GM10266 (cell line): ENCODE measurements at regions not wholly inside any gene's neighbourhood (a gene's known extent, or its start where the extent isn't known, plus 50 kb on each side); places are given as distances from the start of the nearest gene placed in this dataset.
"Not testable (repeated sequence)": the region's sequence is repeated elsewhere in the genome, so short reads cannot be mapped to it uniquely, and the experiment has no call there.

Source experiments
- DNase-seq: peaks from one replicate; pipeline ENCODE4 v3.0.0; 2012; ENCODE audit errors: extremely low spot score
- CTCF ChIP-seq: IDR thresholded peaks from 2 replicates; pipeline ENCODE4 v1.5.1; 2012; ENCODE audit warnings: mild to moderate bottlenecking, low read depth; ENCODE audit not compliant: control insufficient read depth, insufficient read depth; ENCODE audit errors: missing control alignments

- DNase-seq = no peak
- TF ChIP-seq CTCF = no peak
These were observed 92.3 kb upstream of the CD44 start for GRCh38 chr11:35046681-35047080.

- TF ChIP-seq CTCF = no peak
- DNase-seq = no peak
These were observed 91.8 kb upstream of the CD44 start for GRCh38 chr11:35047179-35047578.

- DNase-seq = no peak
- no peak for TF ChIP-seq CTCF
These were observed 91.2 kb upstream of the CD44 start for GRCh38 chr11:35047769-35048168.

- not testable (repeated sequence) for DNase-seq
These were observed 90.6 kb upstream of the CD44 start for GRCh38 chr11:35048346-35048745.

- DNase-seq = no peak
- TF ChIP-seq CTCF = no peak
These were observed 89.0 kb upstream of the CD44 start for GRCh38 chr11:35049859-35050531.

GRCh38 chr11:35050541-35050995 lies 88.4 kb upstream of the CD44 start:
- DNase-seq = no peak
- no peak for TF ChIP-seq CTCF

- no peak for TF ChIP-seq CTCF
- no peak for DNase-seq
These were observed 82.4 kb upstream of the CD44 start for GRCh38 chr11:35056391-35057093.
